PC-3 (cell line): ENCODE measurements at regions not wholly inside any gene's neighbourhood (a gene's known extent, or its start where the extent isn't known, plus 50 kb on each side); places are given as distances from the start of the nearest gene placed in this dataset.

Source experiments
- ATAC-seq: fragments of 200-7000 bp; cut with Tn5 transposase; 2 replicates; pipeline ENCODE4 v1.9.1; 2020; ENCODE audit warnings: mild to moderate bottlenecking, moderate library complexity
- BruUV-seq: library from RNA; stranded (reverse); fragments of 400-500 nt; replicated peaks from 2 replicates; lab custom pipeline; 2021; lab: Mats Ljungman, UMichigan
- CTCF ChIA-PET: fragments of 300-600 bp; sonication (Branson Sonifier 250); formaldehyde crosslinking; loops from one replicate; lab custom pipeline; 2022; ENCODE audit warnings: antibody characterized with exemption; lab: Charles Lee
- POLR2A ChIA-PET: fragments of 300-600 bp; sonication (Branson Sonifier 250); formaldehyde crosslinking; loops from one replicate; lab custom pipeline; 2022; ENCODE audit warnings: antibody characterized with exemption; ENCODE audit not compliant: unreplicated experiment; lab: Charles Lee
- DNase-seq: peaks from one replicate; pipeline ENCODE4 v3.0.0-alpha.2; 2015
- H2AFZ ChIP-seq: fragments of 300-600 bp; sonication (generic); 2 replicates; pipeline ENCODE4 v1.6.0; 2016; ENCODE audit warnings: antibody characterized with exemption, low read length
- H3F3A ChIP-seq: fragments of 300-600 bp; sonication (generic); one replicate; pipeline ENCODE4 v1.6.0; 2017; ENCODE audit warnings: antibody characterized with exemption, low read length, control low read depth, mild to moderate bottlenecking; ENCODE audit not compliant: unreplicated experiment
- H3K27ac ChIP-seq: fragments of 300-600 bp; sonication (generic); 2 replicates; pipeline ENCODE4 v1.5.1; 2016; ENCODE audit warnings: mild to moderate bottlenecking, low read length
- H3K27me3 ChIP-seq: fragments of 300-600 bp; sonication (generic); 2 replicates; pipeline ENCODE4 v1.6.1; 2016; ENCODE audit warnings: low read length, mixed read lengths
- H3K36me3 ChIP-seq: fragments of 300-600 bp; sonication (generic); 2 replicates; pipeline ENCODE4 v1.6.1; 2016; ENCODE audit warnings: low read depth, mixed run types, low read length, mixed read lengths
- H3K4me1 ChIP-seq: fragments of 300-600 bp; sonication (generic); 2 replicates; pipeline ENCODE4 v1.5.1; 2016; ENCODE audit warnings: low read length; ENCODE audit not compliant: insufficient read depth
- H3K4me2 ChIP-seq: fragments of 300-600 bp; sonication (generic); 2 replicates; pipeline ENCODE4 v1.6.0; 2016; ENCODE audit warnings: low read length
- H3K4me3 ChIP-seq: fragments of 300-600 bp; sonication (generic); 2 replicates; pipeline ENCODE4 v1.5.1; 2016; ENCODE audit warnings: mild to moderate bottlenecking, low read length, mixed read lengths
- H3K79me2 ChIP-seq: fragments of 300-600 bp; sonication (generic); 2 replicates; pipeline ENCODE4 v1.6.1; 2017; ENCODE audit warnings: low read length, mixed read lengths
- H3K9ac ChIP-seq: fragments of 300-600 bp; sonication (generic); 2 replicates; pipeline ENCODE4 v1.6.0; 2016; ENCODE audit warnings: mild to moderate bottlenecking, low read length
- H3K9me2 ChIP-seq: fragments of 300-600 bp; sonication (generic); replicated peaks from 2 replicates; pipeline ENCODE4 v1.6.1; 2016; ENCODE audit warnings: mixed run types, low read length, mixed read lengths
- H3K9me3 ChIP-seq: fragments of 300-600 bp; sonication (generic); 2 replicates; pipeline ENCODE4 v1.6.1; 2016; ENCODE audit warnings: low read length, mixed read lengths
- H4K20me1 ChIP-seq: fragments of 300-600 bp; sonication (generic); 2 replicates; pipeline ENCODE4 v1.6.1; 2016; ENCODE audit warnings: low read length, mixed read lengths
- EZH2 ChIP-seq: fragments of 300-600 bp; sonication (generic); IDR thresholded peaks from one replicate; pipeline ENCODE4 v1.6.1; 2017; ENCODE audit warnings: antibody characterized with exemption, mild to moderate bottlenecking, low read length; ENCODE audit not compliant: unreplicated experiment
- EZH2phosphoT487 ChIP-seq: fragments of 300-600 bp; sonication (generic); IDR thresholded peaks from 2 replicates; pipeline ENCODE4 v1.6.1; 2018; ENCODE audit warnings: mild to moderate bottlenecking, antibody characterized with exemption, low read length, borderline replicate concordance
- intact Hi-C: fragments of 100-400 bp; cut with micrococcal nuclease; formaldehyde crosslinking; loops from 2 replicates; pipeline ENCODE4 v1.9.0; 2023
- TF ChIP-seq, protein P1 (sequence below): fragments of 300-600 bp; sonication (generic); conservative IDR thresholded peaks from 2 replicates; pipeline ENCODE4 v1.5.1; 2017; ENCODE audit warnings: antibody characterized with exemption, low read depth, mild to moderate bottlenecking, low read length

DNA sequence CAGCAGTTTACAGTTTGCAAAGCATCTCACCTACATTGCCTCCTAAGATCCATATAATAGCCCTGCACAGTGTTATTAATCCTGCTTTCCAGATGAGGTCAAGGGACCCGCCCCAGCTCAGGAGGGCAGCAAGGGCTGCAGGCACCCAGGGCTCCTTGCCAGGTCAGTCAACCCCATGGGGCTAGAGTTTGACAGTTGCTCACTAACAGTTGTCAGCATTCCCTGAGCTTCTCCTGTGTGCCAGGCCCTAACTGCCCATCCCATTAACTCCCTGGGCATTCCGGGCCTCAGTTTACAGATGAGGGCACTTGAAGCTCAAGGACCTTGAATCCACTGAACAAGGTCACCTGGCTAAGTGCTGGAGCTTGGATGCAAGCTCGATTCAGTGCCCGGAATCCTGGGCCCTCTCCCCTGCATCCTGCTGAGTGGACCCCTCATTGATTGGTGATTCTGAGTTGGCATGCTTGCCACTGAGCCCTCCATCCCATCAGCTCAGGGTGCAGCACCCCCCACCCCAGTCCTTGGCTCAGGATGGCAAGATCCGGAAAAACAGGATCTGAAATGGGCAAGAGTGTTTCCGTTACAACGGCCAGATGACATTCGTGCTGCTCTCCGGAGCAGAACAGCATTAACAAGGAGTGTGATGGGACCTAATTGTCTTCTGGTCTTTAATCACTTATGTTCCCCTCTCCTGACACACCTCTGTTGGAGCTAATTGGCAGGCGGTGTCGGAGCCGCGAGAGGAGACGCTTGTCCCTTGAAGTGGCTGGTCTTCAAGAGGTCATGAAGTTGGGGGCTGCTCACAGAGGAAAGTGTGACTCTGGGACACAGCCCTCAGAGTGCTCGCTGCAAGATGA is 87.4 kb upstream of the SHISAL1 start:
- Histone ChIP-seq H2AFZ (no peak overlapping the region), H3K9me2 (no peaks in the 10 kb centered on the region), H3K9ac (no peak overlapping the region), H3K27me3 (no peaks in the 10 kb centered on the region), H3F3A (no peaks in the 10 kb centered on the region), H3K27ac (no peak overlapping the region), H4K20me1 (no peaks in the 10 kb centered on the region), H3K9me3 (no peaks in the 10 kb centered on the region), H3K79me2 (no peaks in the 10 kb centered on the region), H3K4me1 (no peaks in the 10 kb centered on the region), H3K4me3 (no peak overlapping the region), H3K36me3 (no peaks in the 10 kb centered on the region), H3K4me2 (no peak overlapping the region)
- ATAC-seq (no peak), DNase-seq (no peak)
- POLR2A ChIA-PET, result no interaction called here
- no peak for TF ChIP-seq EZH2
- no peak for TF ChIP-seq EZH2phosphoT487
- BruUV-seq, result no TSS peak
- intact Hi-C loops, result no loop called here
- CTCF ChIA-PET, result no interaction called here

DNA sequence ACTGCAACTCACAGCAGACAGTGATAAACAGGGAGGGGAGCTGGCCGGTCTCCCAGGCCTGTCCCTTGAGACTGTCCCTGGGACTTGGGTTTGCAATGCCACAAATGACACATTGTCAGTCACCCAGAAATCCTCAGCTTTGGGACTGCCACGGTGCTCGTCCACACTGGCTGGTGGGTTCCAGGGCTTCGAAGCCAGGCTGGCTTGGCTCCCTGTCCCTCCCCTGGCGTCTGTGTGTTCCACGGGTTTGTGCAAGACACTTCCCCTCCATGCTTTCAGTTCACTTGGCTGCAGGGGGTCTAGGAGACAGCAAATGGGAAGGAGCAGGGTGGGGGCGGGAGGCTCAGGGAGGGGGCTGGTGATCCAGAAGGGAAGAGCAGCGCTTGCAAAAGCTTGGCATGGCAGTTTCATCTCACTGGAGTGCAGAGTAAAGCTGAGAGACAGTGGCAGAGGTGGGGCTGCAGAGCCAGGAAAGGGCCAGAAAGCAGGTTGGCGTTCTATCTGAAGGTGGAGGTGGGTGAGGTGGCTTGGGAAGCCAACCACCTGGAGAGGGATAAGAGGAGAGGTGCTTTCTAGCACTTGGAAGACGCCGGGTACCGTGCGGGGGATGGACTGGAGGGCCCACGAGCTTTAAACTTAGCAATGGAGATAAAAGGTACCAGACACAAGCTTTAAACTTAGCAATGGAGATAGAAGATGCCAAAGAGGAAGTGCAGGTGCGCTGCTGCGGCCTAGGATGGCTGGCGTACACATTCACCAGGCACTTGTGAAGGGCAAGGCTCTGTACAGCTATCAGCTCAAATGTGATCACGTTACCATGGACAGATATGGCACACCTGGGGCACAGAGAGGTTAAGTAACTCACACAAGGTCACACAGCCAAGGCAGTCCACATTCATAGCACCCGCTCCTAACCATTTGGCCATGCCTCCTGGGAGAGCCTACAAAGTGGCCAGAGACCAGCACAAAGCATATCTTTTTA is 86.4 kb upstream of the SHISAL1 start:
- Histone ChIP-seq H3K27me3 (no peaks in the 10 kb centered on the region), H3K79me2 (no peaks in the 10 kb centered on the region), H3K36me3 (no peaks in the 10 kb centered on the region), H3K27ac (no peak overlapping the region), H3K4me2 (no peak overlapping the region), H3K9ac (no peak overlapping the region), H3F3A (no peaks in the 10 kb centered on the region), H2AFZ (no peak overlapping the region), H3K9me2 (no peaks in the 10 kb centered on the region), H3K4me3 (no peak overlapping the region), H3K9me3 (no peaks in the 10 kb centered on the region), H4K20me1 (no peaks in the 10 kb centered on the region), H3K4me1 (no peaks in the 10 kb centered on the region)
- intact Hi-C loops, result no loop called here
- no peak for DNase-seq
- BruUV-seq, result no TSS peak
- ChIA-PET POLR2A (no interaction called here), CTCF (no interaction called here)
- no peak for ATAC-seq
- TF ChIP-seq EZH2phosphoT487 (no peak), EZH2 (no peak)
- TF ChIP-seq, protein P1, sequence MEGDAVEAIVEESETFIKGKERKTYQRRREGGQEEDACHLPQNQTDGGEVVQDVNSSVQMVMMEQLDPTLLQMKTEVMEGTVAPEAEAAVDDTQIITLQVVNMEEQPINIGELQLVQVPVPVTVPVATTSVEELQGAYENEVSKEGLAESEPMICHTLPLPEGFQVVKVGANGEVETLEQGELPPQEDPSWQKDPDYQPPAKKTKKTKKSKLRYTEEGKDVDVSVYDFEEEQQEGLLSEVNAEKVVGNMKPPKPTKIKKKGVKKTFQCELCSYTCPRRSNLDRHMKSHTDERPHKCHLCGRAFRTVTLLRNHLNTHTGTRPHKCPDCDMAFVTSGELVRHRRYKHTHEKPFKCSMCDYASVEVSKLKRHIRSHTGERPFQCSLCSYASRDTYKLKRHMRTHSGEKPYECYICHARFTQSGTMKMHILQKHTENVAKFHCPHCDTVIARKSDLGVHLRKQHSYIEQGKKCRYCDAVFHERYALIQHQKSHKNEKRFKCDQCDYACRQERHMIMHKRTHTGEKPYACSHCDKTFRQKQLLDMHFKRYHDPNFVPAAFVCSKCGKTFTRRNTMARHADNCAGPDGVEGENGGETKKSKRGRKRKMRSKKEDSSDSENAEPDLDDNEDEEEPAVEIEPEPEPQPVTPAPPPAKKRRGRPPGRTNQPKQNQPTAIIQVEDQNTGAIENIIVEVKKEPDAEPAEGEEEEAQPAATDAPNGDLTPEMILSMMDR, result no peak
